ENCODE measurements at regions not wholly inside any gene's neighbourhood (a gene's known extent, or its start where the extent isn't known, plus 50 kb on each side); places are given as distances from the start of the nearest gene placed in this dataset.

GRCh38 chr1:229951856-229952534, 115.0 kb upstream of the GALNT2 start:
- Histone ChIP-seq H3K18ac (ENCODE audit: extremely low read depth, low read length) (no peak overlapping the region), H3K27me3 (replicated peaks in 1 of 4; ENCODE audit: control insufficient read depth in 3 of 4, extremely low read depth in 1 of 4, insufficient read depth in 3 of 4, low read length in 3 of 4) (no peaks in the 10 kb centered on the region), H3K14ac (ENCODE audit: insufficient read length) (no peak overlapping the region), H2BK120ac (replicated peaks; ENCODE audit: low read depth, low read length) (no peak overlapping the region), H3K23ac (ENCODE audit: insufficient read length) (no peak overlapping the region), H4K5ac (ENCODE audit: insufficient read length, low read depth, low read length) (no peak overlapping the region), H3K4ac (replicated peaks; ENCODE audit: insufficient read length, low read depth, low read length) (no peak overlapping the region), H3K9ac (replicated peaks in 1 of 4; ENCODE audit: extremely low read depth in 1 of 4, low read depth in 3 of 4, low read length in 3 of 4) (no peak overlapping the region), H3K79me2 (ENCODE audit: control insufficient read depth in 1 of 2, insufficient read depth in 2 of 2, low read length in 2 of 2) (no peaks in the 10 kb centered on the region), H3K79me1 (ENCODE audit: low read depth, low read length) (no peaks in the 10 kb centered on the region), H3K23me2 (ENCODE audit: low read depth, low read length) (no peaks in the 10 kb centered on the region; the same call in 1 of the 2 replicates), H2BK5ac (ENCODE audit: low read depth, low read length) (no peak overlapping the region), H3K4me1 (replicated peaks in 1 of 4; ENCODE audit: control insufficient read depth in 3 of 4, insufficient read depth in 4 of 4, low read length in 3 of 4) (no peaks in the 10 kb centered on the region), H2AK5ac (ENCODE audit: low read depth, low read length) (no peak overlapping the region), H2BK12ac (ENCODE audit: low read depth, low read length) (no peak overlapping the region), H3K36me3 (ENCODE audit: control insufficient read depth in 2 of 4, insufficient read depth in 4 of 4, low read length in 3 of 4) (no peaks in the 10 kb centered on the region), H3K56ac (replicated peaks; ENCODE audit: insufficient read length, low read depth, low read length) (no peak overlapping the region), H2AFZ (ENCODE audit: low read length) (no peak overlapping the region), H4K20me1 (replicated peaks in 1 of 2; ENCODE audit: control insufficient read depth in 1 of 2, insufficient read depth in 2 of 2, low read length in 2 of 2) (no peaks in the 10 kb centered on the region), H2BK20ac (ENCODE audit: low read length) (no peak overlapping the region), H4K91ac (replicated peaks; ENCODE audit: insufficient read length, low read length) (no peak overlapping the region), H3K4me2 (ENCODE audit: insufficient read depth in 1 of 2, low read depth in 2 of 2, low read length in 2 of 2) (no peak overlapping the region), H4K8ac (ENCODE audit: extremely low read depth, insufficient read depth, low read length) (no peak overlapping the region), H2BK15ac (ENCODE audit: low read length) (no peak overlapping the region), H3K9me3 (ENCODE audit: insufficient read depth in 2 of 2, low read depth in 1 of 2, low read length in 1 of 2) (no peaks in the 10 kb centered on the region), H3K4me3 (ENCODE audit: extremely low read depth in 1 of 4, insufficient read depth in 2 of 4, low read depth in 3 of 4, low read length in 4 of 4) (no peak overlapping the region), H3K27ac (ENCODE audit: low read depth, low read length) (no peak overlapping the region)
- WGBS, 2 experiments (ENCODE audit: extremely low coverage in 1 of 2, insufficient coverage in 1 of 2, insufficient read length in 1 of 2, insufficient replicate concordance in 2 of 2, low coverage in 1 of 2, low lambda C conversion rate in 2 of 2, missing lambda C conversion rate in 1 of 2), result 95% methylated on average over 2 of the region's 2 CpGs; no CpG with 5 or more reads in 1 of the 2 experiments
- FAIRE-seq (no peak), DNase-seq (ENCODE audit: low read depth in 1 of 2, low spot score in 2 of 2) (no peak)
- TF ChIP-seq POU5F1 (IDR thresholded peaks at IDR 0.05; ENCODE audit: low read depth, low read length) (no peak), RBBP5 (IDR thresholded peaks at IDR 0.05; ENCODE audit: borderline replicate concordance, low read depth, low read length) (no peak), RXRA (IDR thresholded peaks at IDR 0.05; ENCODE audit: insufficient read depth, low read depth, low read length) (no peak), TAF7 (optimal IDR thresholded peaks at IDR 0.05; ENCODE audit: borderline replicate concordance, low read depth, low read length) (no peak), CREB1 (IDR thresholded peaks at IDR 0.05) (no peak), CTCF (IDR thresholded peaks at IDR 0.05; ENCODE audit: control extremely low read depth in 1 of 3, insufficient read depth in 1 of 3, low read depth in 1 of 3, low read length in 3 of 3) (no peak), KDM5A (IDR thresholded peaks at IDR 0.05; ENCODE audit: low read length) (no peak)
- POLR2A ChIA-PET (ENCODE audit: partially characterized antibody), result no interaction called here
- CTCF ChIA-PET (ENCODE audit: partially characterized antibody), result no interaction called here
